ENCODE measurements at regions not wholly inside any gene's neighbourhood (a gene's known extent, or its start where the extent isn't known, plus 50 kb on each side); places are given as distances from the start of the nearest gene placed in this dataset.
"Not testable (repeated sequence)": the region's sequence is repeated elsewhere in the genome, so short reads cannot be mapped to it uniquely, and the experiment has no call there.

GRCh38 chr18:71242981-71243380 is 954.1 kb downstream of the SOCS6 start:
- DNase-seq (ENCODE audit: low spot score), result no peak

DNA sequence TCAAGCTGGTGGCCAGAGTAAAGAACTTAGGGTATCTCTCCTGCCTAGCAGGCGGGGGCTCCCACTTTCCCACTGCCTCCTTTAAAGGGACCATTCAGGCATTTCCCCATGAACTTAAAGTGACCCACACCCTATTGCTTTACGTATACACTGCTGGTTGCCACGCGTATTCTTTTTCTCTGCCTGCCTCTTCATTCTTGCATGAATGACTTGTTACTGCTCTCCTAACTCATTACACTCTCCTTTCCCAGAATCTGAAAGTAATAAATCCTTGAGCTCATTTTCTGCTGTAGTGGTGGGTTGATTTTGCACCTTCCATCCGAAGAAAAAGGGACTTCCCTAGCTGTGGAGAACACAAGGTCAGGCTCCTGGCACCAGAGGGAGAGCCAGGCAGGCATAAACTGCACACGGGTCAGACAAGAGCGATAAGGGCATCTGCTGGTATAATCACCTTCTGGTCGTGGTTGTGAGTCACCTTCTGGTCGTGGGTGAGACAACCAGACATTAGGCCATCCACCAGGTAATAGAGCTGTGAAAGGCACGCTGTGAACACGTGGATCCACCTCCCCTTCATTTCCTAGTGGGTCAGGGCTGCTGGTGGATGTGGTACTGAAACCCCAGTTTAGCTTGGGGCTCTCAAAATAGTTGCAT is 950.3 kb downstream of the SOCS6 start:
- DNase-seq (ENCODE audit: low spot score), result no peak

DNA sequence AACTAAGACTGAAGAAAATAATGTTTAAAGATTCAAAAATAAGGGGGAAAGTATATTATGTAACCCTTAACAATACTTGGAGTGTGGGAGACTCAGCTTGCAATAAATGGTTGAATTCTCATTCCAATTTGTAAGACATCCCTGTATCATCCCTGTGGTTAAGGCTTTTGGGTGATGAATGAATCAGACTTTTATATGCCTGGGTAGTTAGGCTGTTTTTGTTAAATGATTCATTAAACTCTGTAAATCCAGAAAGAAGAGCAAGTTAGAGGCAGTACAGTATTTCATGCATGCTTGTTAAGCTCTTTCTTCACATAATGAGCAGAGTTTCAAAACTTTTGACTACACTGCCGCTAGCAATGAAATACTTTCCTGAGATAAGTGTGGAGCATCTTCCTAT is 948.8 kb downstream of the SOCS6 start:
- no peak for DNase-seq (ENCODE audit: low spot score)

DNA sequence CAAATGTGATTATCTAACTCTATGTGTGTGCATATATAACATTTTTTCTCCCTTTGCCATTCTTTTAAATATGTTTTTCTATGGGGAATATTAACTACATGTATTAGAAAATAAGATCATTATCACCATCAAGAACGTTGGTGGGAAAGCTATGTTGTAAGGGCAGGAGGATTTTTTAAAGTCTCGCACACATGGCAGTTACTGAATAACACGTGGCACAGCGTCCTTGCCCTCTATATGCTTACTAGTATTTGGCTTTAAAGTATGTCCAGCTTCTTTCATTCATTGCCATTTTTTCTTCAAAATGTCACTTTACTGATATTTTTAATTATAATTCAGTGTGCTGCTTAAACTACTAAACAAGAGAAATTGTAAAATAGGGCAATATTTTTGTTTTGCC is 944.3 kb downstream of the SOCS6 start:
- DNase-seq (ENCODE audit: low spot score), result no peak

DNA sequence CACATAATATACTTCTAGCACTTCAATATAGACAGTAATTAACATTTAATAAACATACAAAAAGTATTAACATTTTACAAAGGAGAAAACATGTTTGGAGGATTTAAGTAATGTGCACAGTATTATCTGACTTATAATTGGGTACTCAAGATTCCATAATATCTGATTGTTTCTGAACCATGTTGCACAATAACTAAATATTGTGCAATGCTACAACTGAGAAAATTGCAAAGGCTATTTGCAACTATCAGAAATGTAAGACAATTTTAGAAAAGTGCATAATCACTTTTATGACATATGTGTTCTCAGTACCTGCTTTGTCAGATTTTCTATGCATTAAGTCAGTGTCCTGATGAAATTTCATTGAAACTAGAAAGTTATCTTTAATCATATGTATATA is 934.6 kb downstream of the SOCS6 start:
- DNase-seq (ENCODE audit: low spot score), result no peak

DNA sequence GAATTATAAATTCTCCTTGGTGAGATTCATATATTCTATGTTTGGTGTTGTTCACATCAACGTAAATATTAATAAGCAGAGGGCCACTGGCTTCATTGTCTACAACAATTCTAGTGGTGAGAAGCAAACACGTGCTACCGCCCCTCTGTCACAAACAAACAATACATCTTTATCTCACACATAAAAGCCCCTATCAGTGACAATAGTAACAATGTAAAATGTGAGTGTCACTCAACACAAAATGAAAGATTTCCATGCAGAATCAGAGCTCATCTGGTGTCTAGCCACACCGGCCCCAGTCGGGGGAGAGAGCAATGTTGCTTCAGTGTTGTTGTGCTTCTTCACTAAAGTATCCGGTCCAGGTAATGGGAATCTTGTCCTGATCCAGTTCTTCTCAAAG is 932.6 kb downstream of the SOCS6 start:
- no peak for DNase-seq (ENCODE audit: low spot score)

- not testable (repeated sequence) for DNase-seq (ENCODE audit: low spot score)
Measured at GRCh38 chr18:71212739-71213138, 923.9 kb downstream of the SOCS6 start.

DNA sequence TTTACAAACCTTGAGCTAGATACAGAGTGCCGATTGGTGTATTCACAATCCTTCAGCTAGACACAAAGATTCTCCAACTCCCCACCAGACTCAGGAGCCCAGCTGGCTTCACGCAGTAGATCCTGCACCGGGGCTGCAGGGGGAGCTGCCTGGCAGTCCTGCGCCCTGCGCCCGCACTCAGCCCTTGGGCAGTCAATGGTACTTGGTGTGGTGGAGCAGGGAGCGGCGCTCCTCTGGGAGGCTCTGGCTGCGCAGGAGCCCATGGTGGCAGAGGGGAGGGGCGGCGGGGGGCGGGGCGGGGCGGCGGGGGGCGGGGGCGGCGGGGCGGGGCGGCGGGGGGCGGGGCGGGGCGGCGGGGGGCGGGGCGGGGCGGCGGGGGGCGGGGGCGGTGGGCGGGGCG is 923.4 kb downstream of the SOCS6 start:
- DNase-seq (ENCODE audit: low spot score), result no peak

- no peak for DNase-seq (ENCODE audit: low spot score)
Measured at GRCh38 chr18:71209944-71210343, 921.1 kb downstream of the SOCS6 start.

DNA sequence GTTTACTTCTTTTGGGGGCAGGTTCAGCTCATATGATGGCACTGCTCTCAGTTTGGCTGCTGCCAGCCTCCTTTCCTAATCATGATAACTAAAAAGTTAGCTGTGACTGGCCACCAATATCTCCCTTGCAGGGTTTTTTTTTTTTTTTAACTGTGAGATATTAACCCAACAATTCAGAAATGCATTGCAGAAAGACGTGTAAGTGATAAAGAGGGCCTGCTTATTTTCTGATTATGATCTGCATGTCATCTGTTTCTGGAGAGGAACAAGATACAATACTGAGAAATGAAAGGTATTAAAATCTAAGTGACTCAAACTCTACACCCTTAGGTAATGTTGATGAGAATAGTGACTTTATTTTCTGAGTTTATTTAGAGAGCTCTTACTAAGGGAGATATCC is 905.6 kb downstream of the SOCS6 start:
- no peak for DNase-seq (ENCODE audit: low spot score)

DNA sequence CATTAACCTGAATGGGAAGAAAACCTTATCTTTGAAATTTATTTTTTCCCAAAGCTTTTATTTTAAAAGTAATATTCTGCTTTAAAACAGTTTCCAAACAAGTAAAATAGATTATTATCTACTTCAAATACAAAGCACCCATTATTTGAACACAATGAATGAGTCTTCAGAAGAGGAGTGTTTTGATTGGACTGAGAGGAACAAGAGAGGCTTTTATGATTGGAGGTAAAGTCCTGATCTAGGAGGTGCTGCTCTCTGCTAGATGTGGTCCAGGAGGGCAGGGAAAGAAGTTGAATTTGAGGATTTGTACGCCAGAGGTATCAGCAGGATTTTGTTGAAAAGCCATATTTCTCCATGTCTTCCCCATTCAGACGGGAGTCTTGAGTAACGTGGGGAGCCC is 900.7 kb downstream of the SOCS6 start:
- no peak for DNase-seq (ENCODE audit: low spot score)

- no peak for DNase-seq (ENCODE audit: low spot score)
Measured at GRCh38 chr18:71168557-71169145, 879.8 kb downstream of the SOCS6 start.

- no peak for DNase-seq (ENCODE audit: low spot score)
Measured at GRCh38 chr18:71136487-71136886, 847.6 kb downstream of the SOCS6 start.

GRCh38 chr18:71134122-71134521 is 845.3 kb downstream of the SOCS6 start:
- no peak for DNase-seq (ENCODE audit: low spot score)

GRCh38 chr18:71131918-71132317 is 843.1 kb downstream of the SOCS6 start:
- no peak for DNase-seq (ENCODE audit: low spot score)

GRCh38 chr18:71130351-71130750 is 841.5 kb downstream of the SOCS6 start:
- no peak for DNase-seq (ENCODE audit: low spot score)

- no peak for DNase-seq (ENCODE audit: low spot score)
Measured at GRCh38 chr18:71125581-71125980, 836.7 kb downstream of the SOCS6 start.

DNA sequence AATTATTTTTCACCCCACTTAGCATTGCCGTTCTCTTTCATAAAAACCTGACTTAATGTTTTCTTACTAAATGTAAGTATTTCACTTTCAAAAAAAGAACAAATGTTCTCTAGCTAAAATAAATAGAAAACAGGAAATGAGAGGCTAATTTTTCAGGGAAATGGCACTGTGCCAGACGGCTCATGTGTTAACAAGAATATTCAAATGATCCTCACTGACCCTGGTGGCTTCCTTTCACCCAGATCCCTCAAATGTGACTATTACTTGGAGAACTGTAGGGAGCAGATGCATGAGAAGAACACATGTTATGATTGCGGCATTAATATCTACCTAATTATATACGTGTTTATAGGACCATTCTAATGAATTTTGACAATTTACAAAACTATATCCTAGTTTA is 827.7 kb downstream of the SOCS6 start:
- DNase-seq (ENCODE audit: low spot score), result no peak

DNA sequence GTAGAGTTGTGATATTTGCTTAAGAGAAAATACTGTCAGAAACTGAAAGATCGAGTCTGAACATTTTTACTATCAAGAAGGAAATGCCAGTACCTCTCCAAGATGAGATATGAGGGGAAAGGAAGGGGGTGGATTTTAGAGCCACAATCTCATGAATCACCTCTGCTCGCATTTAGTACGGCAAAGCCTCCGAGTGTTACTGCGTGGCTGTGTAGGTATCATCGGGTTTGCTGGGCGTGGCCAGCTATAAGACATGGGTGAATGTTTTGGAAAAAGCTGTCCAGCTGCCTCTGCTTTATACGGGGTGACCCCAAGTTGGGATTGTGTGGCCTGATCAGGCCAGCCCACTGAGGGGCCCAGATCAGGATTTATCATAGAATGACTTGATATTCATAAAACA is 826.4 kb downstream of the SOCS6 start:
- DNase-seq (ENCODE audit: low spot score), result no peak

GRCh38 chr18:71114550-71115210 is 825.8 kb downstream of the SOCS6 start:
- DNase-seq (ENCODE audit: low spot score), result no peak

DNA sequence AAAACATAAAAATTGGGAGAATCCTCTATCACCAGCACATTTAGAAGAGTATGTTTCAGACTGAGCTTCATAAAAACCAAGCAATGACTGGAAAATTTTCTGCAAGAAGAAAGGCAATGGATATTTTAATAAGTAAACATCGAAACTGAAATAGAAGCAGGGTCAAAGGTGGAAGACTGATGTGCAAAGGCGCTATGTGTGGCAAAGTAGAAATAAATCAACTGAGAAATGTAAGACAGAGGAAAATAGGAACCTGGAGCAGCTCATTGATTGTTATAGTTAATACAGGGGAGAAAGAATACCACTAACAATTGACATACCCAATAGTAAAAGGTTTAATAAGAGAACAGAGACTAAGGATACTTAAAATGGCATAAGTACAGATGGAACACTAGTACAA is 818.4 kb downstream of the SOCS6 start:
- DNase-seq (ENCODE audit: low spot score), result no peak

DNA sequence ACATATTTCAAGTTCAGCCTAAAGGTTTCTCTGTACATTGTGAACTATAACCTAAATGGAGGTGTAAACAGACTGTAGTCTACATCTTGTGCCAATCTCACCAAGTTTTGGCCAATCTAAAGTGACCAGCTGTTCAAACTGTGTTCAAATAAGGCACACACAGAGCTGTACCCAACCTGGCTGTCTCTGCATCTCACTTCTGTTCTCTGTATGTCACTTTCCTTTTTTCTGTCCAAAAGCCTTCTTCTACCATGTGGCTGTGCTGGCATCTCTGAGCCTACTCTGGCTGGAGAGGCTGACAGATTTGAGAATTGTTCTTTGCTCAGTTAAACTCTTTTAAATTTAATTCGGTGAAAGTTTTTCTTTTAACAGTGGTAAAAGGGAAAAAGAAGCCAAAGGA is 817.9 kb downstream of the SOCS6 start:
- DNase-seq (ENCODE audit: low spot score), result no peak

GRCh38 chr18:71105994-71106546 is 817.2 kb downstream of the SOCS6 start:
- DNase-seq (ENCODE audit: low spot score), result no peak

Measured in CD4-positive, alpha-beta T cell treated with Interleukin-2 at 100 ng/mL for 4 hours (primary cell).